Activated T-cell treated with anti-CD3 and anti-CD28 coated beads, Interleukin-2, amount 50 U/mL, for 1 hour (primary cell): ENCODE measurements at regions not wholly inside any gene's neighbourhood (a gene's known extent, or its start where the extent isn't known, plus 50 kb on each side); places are given as distances from the start of the nearest gene placed in this dataset.

Source experiments
- DNase-seq: peaks from one replicate; pipeline ENCODE4 v3.0.0-alpha.2; 2020

DNA sequence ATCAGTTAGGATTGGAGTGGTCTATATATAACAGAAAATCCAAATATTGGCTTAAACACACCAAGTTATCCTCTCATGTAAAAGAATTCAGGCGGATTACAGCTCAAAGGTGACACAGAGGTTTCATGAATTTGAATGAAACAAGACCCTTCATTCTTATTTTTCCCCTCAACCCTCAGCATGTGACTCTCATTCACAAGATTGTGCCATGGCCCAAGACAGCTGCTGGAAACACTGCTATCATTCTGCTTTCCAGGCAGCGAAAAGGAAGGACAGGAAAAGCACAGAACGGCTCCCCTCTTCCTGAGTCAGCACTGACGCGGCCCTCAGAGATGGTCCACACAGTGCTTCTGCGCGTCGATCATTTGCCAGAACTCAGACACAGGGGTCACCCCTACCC lies 891.0 kb upstream of the FRG1 start:
- no peak for DNase-seq

DNA sequence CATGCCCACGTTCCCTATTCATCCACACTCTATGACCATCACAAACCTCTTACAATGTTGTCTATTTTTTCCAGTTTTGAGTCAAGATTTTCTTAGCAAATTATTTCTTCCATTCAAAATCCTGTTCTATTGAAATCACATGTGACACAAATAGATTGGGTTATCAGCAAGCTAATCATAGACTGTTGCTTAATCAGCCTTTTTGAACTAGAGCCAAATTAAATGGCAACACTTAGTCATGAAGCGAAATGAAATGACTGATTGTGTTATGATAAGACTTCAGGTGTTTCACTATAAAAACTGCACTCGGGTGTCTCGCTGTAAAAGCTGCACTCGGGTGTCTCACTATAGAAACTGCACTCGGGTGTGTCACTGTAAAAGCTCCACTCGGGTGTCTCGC lies 890.0 kb upstream of the FRG1 start:
- DNase-seq = no peak

DNA sequence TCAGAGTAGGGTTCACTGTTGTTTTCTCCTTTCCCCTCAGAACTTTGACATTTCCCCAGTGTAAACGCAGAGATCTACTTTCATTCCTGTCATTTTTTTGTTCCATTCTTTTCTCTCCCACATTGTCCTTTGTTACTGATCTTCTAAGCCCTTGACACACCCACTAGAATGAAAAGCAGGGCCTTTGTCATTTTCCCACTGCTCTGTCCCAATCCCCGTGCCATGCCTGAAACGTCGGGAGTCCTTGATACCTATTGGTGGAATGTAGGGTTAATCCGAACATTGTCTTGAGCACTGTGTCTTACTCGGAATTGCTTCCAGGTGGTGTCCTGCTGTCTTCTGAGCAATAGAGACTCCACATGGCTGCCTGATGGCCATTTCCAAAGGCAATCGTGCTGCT lies 887.1 kb upstream of the FRG1 start:
- DNase-seq = no peak

DNA sequence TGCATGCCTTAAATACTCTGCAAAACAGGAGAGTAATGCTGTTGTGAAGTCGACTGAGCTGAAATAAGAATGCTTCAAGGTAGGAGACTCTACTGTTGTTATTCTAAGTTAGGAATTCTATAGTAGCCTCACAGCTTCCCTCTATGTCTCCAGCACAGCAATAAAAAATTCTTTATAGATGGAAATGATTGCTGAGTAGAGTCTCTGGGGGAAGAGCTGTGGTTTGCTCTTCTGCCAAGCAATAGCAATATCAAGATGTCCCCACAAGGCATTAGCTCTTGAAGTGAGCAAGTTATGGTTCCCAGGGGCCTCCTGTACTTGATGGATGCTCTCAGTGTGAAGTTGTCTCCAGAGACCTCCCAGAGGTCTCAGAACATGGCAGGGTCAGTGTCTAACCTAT lies 880.6 kb upstream of the FRG1 start:
- DNase-seq = no peak

DNA sequence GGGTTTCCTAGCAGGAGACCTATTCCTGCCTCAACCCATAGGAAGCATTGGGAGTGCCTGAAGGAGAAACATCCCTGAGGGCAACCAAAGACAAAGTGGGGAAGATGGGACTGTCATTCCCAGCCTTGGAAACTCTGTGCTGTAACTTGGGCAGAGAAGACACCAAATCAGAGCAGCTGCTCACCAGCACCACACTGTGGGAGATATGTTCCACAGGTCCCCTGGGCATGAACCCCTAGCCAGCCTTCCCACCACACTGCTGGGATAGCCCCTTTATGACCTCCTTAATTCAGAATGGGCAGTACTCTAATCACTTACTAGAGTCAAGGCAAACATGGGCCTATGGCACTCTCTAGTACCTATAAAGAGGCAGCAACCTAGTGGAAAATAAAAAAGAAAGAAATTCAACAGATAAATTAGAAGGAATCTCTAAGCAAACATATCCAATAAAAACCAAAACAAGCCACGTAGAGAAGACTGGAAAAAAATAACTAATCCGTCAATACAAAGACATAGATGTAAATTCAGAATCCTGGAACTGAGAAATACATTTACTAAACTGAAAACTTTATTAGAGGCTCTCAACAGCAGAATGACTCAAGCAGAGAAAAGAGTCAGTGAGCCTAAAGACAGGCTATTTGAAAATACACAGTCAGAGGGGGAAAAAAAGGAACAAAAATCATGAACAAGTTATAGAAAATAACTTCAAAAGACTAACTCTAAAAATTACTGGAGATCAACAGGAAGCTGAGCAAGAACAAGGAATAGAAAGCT lies 878.4 kb upstream of the FRG1 start:
- no peak for DNase-seq

DNA sequence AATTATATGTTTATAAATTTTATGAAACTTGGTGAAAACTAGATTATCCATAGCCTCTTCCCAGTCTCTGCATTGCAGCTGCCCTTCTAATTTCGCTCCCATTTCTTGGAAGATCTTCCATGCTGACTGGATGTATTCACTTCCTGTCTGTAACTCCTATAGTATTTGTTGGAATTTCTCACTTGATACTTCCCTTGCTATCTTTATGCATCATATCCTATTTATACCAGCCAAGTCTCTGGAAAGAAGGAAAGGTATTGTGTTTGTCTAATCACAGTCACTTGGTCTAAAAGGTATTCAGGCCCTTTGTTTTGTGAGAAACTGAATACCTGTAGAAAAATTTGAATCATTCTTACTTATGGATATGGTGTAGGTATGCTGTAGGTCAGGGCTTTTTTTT lies 870.9 kb upstream of the FRG1 start:
- no peak for DNase-seq

DNA sequence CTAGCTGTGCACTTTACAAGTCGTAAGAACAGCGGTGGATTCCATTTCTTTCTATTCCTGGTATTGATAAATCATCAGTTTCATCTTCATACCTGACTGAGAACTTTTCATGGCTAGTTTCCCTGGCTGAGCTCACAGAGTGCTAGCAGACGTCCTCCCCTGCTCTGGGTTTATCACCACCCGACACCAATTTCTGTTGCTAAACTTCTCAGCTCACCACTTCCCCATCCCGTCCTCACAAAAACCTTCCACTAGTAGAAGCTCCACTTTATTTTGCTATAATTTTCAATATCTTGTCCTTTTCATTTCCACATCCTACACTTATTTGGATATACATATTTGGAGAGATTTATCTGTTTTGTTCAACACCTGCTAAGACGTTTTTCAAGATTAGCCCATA lies 869.4 kb upstream of the FRG1 start:
- DNase-seq = no peak

DNA sequence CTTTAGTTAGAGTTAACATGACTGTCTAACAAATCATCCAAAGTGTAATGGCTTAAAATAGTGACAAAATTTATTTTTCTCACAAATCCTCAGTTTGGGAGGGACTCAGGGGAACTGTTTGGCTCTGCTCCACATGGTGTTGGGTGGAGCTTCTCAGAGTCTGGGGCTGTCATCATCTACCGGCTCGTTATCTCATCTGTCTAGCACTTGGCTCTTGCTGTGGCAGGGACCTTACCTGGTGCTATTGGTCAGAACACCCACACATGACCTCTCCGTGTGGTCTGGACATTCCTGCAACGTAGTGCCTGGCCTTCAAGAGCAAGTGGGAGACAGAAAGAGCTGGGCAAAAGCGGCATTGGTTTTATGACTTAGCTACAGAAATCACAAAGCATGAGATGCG lies 866.9 kb upstream of the FRG1 start:
- DNase-seq = no peak

DNA sequence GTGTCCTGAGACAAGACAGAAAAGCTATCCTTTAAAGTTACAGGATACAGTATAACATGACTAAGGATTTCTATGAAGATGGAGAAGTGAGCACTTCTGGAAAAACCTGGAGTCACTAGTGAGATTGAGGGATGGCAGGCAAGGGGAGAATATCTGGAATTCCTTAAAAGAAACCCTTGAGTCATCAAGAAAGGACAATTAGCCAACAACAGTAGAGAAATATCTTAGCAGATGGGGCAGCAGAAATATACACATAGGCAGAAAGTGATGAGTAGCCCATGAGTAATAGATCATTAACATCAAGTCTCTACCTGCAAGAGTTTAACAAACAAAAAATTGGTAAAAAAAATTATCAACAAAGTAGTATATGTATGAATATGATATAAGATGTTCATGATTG lies 858.8 kb upstream of the FRG1 start:
- no peak for DNase-seq

DNA sequence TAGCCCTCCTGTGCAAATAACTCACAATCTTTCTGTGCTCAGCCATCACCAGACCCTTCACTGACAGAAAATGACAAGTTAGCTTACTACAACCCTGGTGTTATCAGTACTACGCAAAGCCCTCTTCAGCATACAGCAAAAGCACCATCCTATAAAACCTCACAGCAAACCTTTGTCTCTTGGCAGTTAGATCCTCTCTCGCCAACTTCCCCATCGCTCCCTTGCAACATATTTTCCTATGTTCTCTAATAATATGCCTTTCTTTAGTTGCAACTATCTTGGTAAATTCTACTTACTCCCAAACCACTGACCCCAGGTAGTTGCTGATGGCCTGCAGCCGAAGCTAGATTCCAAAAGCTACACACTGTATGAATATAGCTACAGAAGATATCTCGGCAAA lies 856.9 kb upstream of the FRG1 start:
- no peak for DNase-seq

DNA sequence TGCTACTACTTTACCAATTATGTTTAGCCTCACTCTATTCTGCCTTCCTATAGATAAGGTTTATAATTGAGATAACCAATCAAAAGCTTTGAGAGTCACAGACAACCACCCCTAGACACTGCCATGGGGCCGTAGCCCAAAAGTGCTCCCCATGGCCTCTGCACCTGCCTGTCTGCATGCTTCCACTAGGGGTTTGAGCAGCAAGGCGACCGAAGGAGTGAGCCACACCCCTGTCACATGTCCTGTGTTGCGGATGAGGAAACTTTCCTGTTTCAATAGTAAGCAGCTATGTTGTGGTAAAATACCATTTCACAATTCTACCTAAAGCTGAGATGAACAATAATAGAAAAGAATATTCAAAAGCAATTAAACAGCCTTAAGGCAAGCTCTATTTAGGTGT lies 856.0 kb upstream of the FRG1 start:
- DNase-seq = no peak

DNA sequence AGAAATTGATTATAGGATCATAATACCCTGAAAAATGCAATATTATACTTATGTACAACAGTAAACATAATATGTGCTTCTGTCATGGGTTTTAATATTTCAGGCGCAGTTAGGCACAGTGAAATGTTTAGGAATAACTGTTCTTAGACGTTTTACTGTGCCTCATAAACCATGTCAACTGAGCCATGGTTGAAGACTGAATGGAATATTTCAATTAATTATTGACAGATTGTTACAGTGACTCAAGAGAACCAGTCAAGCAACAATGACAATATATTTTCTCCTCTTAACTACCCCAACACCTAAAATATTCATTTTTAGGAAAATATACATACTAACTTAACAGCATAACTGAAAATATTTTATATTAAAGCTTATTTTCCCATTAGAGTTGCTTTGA lies 852.7 kb upstream of the FRG1 start:
- DNase-seq = no peak

DNA sequence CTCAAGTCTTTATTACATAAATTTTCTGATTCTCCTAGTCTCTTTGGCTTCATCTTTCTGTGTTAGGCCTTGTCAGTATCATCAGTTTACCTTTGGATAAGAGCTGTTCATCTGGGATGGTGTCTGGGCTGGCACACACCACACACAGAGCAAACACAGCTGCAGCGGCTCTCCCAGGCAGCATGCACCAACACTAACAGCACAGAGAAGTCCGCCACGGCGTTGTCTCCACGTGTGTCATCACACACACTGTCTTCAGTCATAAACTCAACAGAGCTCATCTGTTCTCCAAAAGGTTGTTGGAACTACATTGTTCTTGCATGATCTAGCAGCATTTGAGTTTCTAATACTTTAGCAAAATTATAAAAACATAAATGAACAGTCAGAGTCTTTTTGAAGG lies 851.9 kb upstream of the FRG1 start:
- no peak for DNase-seq

DNA sequence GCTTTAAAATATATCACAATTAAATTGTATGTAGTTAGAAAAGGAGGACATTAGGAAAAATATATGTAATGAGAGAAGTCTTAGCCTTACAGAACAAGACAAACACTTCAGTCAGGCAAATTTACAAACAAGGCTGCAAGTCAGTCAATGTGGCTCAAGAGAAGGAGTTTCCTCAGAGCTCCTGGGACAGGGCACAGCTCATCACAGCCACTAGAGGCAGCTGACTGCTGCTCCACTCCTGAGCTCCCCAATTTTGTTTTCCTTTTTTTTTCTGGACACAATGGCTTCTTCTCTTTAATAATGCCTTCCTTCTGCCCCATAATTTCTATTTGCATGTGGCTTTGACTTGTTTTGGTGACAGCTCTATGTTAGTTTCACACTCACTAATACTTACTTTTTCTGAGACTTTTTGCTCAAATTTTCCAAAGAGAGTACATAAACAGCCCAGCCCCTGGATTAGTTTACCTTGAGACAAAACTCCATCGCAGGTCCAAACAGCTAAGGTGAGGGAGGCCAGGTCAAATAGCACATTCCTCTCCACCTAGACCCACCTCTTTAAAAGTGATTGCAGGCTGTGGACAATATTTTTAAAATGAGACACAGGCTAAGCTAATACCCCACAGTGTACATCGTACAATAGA lies 850.4 kb upstream of the FRG1 start:
- no peak for DNase-seq

DNA sequence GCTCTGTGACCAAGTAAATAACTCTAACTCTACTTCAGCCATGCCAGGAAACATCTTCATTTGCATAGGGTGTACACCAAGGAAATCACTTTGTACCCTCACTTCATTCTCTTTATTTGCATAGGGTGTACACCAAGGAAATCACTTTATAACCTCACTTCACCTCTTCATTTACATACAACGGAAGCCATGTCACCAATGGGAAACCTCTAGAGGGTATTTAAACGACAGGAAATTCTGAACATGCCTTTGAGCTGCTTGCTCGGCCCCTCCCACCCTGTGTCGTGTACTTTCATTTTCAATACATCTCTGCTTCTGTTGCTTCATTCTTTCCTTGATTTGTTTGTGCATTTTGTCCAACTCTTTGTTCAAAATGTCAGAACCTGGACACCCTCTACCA lies 848.1 kb upstream of the FRG1 start:
- no peak for DNase-seq

DNA sequence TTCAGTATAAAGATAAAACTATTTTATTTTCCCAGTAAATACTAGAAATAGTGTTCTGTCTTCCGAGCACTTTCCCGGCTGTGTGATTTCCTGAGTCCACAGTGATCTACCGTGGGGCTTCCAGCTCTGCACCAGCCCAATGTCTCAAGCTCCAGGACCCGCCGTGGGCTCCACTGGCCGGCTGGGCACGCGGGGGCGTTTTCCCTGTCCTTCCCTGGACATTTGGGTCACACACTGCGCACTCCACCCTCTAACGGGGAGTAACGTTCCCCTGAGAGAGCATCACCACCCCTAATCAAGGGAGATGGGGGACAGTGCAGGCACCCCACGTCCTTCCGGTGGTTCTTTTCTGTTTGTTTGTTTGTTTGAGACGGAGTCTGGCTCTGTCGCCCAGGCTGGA lies 844.6 kb upstream of the FRG1 start:
- no peak for DNase-seq

DNA sequence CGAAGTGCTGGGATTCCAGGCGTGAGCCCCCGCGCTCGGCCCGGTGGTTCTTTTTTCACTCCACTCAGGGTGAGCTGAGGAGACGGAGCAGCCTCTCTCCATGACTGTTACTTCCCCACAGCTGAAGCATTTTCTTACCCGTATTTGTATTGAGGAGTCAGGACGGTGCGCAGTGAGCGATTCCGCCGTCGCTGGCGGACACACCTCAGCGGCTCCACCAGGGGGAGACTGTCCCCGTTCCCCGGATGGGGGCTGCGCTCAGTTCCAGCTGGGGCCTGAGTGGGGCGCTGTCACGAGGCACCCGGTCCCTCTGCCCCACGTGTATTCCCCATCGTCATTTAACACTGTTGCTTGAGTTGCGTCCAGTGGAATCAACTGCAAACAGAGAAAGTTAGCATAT lies 844.0 kb upstream of the FRG1 start:
- no peak for DNase-seq

DNA sequence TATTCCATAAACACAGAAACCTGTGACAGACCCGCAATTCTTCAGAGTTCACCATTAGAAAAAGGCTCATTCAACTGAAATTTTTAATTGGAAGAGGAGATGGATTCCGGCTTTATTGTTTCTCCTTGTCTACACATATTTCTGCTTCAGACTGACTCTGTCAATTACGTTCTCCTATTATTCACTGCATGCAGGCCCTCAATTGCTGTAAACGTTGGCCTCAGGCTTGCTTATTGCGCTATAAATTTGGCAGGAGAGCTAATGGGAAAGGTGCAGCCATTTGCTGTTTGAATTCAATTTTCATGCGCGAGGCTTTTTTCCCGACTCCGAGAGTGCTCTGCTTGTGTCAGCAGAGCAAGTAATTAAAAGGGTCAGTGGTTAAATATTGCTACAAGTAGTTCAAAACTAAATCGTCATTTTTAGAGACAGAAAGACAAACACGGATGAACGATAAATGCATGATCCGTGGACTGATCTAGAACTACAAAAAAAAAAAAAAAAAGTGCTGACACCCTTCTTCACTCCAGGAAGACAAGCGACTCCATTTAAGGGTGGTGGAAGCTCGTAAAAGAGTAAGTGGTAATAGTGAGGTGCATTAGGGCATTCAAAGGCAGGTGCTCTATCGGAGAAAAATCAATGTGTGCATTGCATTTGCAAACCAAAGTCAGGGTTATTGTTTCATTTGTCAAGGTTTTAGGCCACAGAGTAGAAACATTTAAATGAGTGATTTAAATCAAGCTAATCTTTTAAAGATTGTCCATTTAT lies 841.6 kb upstream of the FRG1 start:
- DNase-seq = no peak

DNA sequence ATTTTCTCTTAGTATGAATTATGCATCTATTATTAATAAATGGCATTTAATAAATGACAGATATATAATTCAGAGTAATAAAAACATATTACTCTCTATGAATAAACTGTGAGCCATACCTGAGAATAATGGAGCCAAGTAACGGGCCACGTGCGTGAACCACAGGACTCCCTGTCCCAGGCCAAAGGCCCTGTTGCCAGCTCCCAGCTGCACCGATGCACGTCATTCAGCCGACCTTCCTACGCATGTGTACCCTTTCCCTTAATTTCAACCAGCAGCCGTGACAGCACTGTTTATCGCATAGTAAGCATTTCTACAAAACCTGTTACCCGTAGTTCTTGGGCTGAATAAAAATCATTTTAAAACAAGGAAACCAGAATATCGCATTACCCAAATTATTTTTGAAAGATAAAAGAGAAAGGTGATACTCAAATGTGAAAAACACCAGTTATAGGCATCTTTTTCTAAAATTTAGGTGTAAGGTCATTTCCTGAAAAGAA lies 827.2 kb upstream of the FRG1 start:
- DNase-seq = no peak

DNA sequence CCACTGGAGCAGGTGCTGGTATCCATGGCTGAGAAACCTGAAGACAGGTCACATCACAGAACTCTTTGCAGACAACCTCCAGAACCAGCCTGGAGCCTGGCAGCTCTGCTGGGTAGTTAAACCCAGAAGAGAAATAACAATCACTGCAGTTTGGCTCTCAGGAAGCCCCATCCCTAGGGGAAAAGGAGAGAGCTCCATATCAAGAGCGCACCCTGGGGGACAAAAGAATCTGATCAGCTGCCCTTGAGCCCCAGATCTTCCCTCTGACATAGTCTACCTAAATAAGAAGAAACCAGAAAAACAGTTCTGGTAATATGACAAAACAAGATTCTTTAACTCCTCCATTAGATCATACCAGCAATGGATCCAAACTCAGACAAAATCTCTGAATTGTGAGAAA lies 823.2 kb upstream of the FRG1 start:
- DNase-seq = no peak

DNA sequence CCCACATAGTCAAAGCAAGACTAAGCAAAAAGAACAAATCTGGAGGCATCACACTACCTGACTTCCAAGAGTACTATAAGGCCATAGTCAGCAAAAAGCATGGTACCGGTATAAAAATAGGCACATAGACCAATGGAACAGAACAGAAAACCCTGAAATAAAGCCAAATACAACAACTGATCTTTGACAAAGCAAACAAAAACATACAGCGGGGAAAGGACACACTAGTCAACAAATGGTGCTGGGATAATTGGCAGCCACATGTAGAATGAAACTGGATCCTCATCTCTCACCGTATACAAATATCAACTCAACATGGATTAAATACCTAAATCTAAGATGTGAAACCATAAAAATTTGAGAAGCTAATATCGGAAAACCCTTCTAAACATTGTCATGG lies 819.3 kb upstream of the FRG1 start:
- no peak for DNase-seq

DNA sequence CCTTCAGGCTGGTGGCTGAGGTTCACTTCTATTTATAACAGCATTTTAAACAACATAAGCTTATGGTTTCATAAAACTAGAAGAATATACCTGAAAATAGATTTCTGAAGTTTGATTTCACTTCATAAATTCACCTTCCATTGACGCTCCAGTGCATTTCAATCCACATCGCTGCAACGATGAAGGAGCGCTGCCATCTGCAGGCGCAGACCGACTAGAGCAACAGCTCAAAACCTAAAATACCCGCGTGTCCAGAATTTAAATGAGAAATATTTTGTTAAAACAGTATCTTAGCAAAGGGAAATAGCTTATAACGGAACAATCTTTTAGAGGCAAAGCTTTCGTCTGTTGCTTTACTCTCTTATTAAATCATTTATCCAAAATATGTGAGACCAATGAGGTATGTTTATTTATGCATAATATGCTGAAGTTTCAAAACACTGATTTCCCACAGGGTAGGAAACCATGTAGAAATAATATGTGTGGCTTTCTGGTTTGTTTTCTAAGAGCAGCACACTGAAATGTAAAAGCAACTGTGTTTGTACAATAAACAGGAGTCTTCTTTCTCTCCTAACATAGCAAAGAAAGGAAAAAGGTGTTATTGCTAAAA lies 816.4 kb upstream of the FRG1 start:
- DNase-seq = no peak

DNA sequence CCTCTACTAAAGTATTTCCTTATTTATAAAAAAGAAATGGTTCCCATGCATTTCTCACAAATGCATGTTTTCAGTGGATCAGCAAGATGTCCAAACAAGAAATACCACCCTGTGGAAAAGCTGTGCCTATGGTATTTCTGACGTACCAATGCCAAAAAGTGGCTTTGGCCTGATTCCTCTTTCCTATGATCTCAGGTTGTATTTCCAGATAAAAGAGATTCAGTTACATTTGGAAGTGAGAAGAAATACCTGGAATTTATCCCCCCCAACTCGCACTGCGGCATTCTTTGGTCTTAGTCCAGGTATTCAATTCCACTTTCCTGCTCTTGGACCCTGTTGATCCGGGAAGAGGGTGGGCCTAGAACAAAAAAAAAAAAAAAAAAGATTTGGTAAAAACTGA lies 815.9 kb upstream of the FRG1 start:
- no peak for DNase-seq

DNA sequence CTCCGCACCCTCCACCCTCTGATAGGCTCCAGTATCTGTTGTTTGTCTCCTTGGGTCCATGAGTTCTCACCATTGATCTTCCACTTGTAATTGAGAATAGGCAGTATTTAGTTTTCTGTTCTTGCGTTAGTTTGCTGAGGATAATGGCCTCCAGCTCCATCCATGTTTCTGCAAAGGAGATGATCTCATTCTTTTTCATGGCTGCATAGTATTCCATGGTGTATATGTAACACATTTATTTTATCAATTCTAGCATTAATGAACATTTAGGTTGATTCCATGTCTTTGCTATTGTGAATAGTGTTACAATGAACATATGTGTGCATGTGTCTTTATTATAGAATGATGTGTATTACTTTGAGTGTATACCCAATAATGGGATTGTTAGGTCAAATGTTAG lies 814.6 kb upstream of the FRG1 start:
- no peak for DNase-seq
